Fibroblast of the aortic adventitia (primary cell): ENCODE measurements at regions not wholly inside any gene's neighbourhood (a gene's known extent, or its start where the extent isn't known, plus 50 kb on each side); places are given as distances from the start of the nearest gene placed in this dataset.

Experiments used
- DNase-seq: peaks from one replicate; pipeline ENCODE4 v3.0.0-alpha.2; 2010; ENCODE audit warnings: low read depth
- H3K4me3 ChIP-seq: 2 replicates; pipeline ENCODE4 v1.5.1; 2011; ENCODE audit warnings: low read depth, mild to moderate bottlenecking, control low read depth, low read length, moderate library complexity
- CTCF ChIP-seq: IDR thresholded peaks from 2 replicates; pipeline ENCODE4 v1.5.1; 2011; ENCODE audit warnings: mild to moderate bottlenecking, low read length, control low read depth, inconsistent platforms; ENCODE audit not compliant: insufficient read depth

- no peak for TF ChIP-seq CTCF
- no peak for DNase-seq
- H3K4me3 ChIP-seq, result no peak overlapping the region
These were observed 170.6 kb upstream of the NCK2 start for GRCh38 chr2:105573910-105574655.

- peak overlapping the region; percentile 22 for H3K4me3 ChIP-seq
- DNase-seq, result no peak
- TF ChIP-seq CTCF, result no peak
These were observed 171.2 kb upstream of the NCK2 start for GRCh38 chr2:105573490-105573889.

GRCh38 chr2:105571445-105571987 is 172.7 kb upstream of the FHL2 start:
- no peak for DNase-seq
- no peak for TF ChIP-seq CTCF
- no peak overlapping the region for H3K4me3 ChIP-seq

GRCh38 chr2:105570757-105571156 is 171.9 kb upstream of the FHL2 start:
- DNase-seq, result no peak
- TF ChIP-seq CTCF, result no peak
- H3K4me3 ChIP-seq, result no peak overlapping the region

- no peak overlapping the region for H3K4me3 ChIP-seq
- no peak for TF ChIP-seq CTCF
- no peak for DNase-seq
These were observed 171.5 kb upstream of the FHL2 start for GRCh38 chr2:105570326-105570725.

GRCh38 chr2:105569606-105570005 is 170.8 kb upstream of the FHL2 start:
- TF ChIP-seq CTCF, result no peak
- DNase-seq, result no peak
- H3K4me3 ChIP-seq, result no peak overlapping the region
